GM23248 (cell line): ENCODE measurements at regions not wholly inside any gene's neighbourhood (a gene's known extent, or its start where the extent isn't known, plus 50 kb on each side); places are given as distances from the start of the nearest gene placed in this dataset.

ENCODE experiments used
- EZH2 ChIP-seq: fragments of 200-600 bp; sonication (generic); IDR thresholded peaks from 2 replicates; pipeline ENCODE4 v1.6.1; 2018; ENCODE audit warnings: antibody characterized with exemption, mild to moderate bottlenecking; ENCODE audit not compliant: insufficient read depth, poor library complexity, severe bottlenecking
- EZH2phosphoT487 ChIP-seq: fragments of 200-600 bp; sonication (generic); IDR thresholded peaks from 2 replicates; pipeline ENCODE4 v1.6.1; 2018; ENCODE audit warnings: antibody characterized with exemption, moderate library complexity, mild to moderate bottlenecking, low read depth; ENCODE audit not compliant: insufficient read depth

- TF ChIP-seq EZH2 = no peak
- TF ChIP-seq EZH2phosphoT487 = no peak
These were observed 129.4 kb upstream of the NAA20 start for GRCh38 chr20:19887556-19888268.
